Prostate gland (tissue), 2 donors: ENCODE measurements at regions not wholly inside any gene's neighbourhood (a gene's known extent, or its start where the extent isn't known, plus 50 kb on each side); places are given as distances from the start of the nearest gene placed in this dataset.

Experiments used
- DNase-seq: peaks from one replicate; pipeline ENCODE4 v3.0.0-alpha.2; 2019; ENCODE audit warnings: low spot score
- H3K27ac ChIP-seq, 2 donors: fragments of 200-600 bp; sonication (generic); 2 replicates each; pipeline ENCODE4 v1.5.1; 2017 to 2019
- H3K27me3 ChIP-seq: fragments of 200-600 bp; sonication (generic); replicated peaks from 2 replicates; pipeline ENCODE4 v1.5.1; 2019; ENCODE audit not compliant: insufficient read depth
- H3K36me3 ChIP-seq, 2 donors: fragments of 200-600 bp; sonication (generic); 1 replicate in 1 of 2; 2 replicates in 1 of 2; pipeline versions ENCODE4 v1.5.1 to v1.8.1; 2017 to 2019
- H3K4me1 ChIP-seq: fragments of 200-600 bp; sonication (generic); replicated peaks from 2 replicates; pipeline ENCODE4 v1.5.1; 2019
- H3K4me3 ChIP-seq, 2 donors: fragments of 200-600 bp; sonication (generic); 2 replicates each; pipeline ENCODE4 v1.5.1; 2017 to 2019
- H3K9me3 ChIP-seq: fragments of 200-600 bp; sonication (generic); 2 replicates; pipeline ENCODE4 v1.5.1; 2017
- CTCF ChIP-seq, 4 experiments: fragments of 200-600 bp in 2 of 4; fragments of 450-650 bp in 2 of 4; sonication (generic) in 2 of 4; IDR thresholded peaks; 1 replicate in 3 of 4; 2 replicates in 1 of 4; pipeline ENCODE4 v1.5.1; 2016 to 2019; ENCODE audit warnings: antibody characterized with exemption in 4 of 4, mild to moderate bottlenecking in 2 of 4, moderate library complexity in 2 of 4
- POLR2A ChIP-seq: fragments of 450-650 bp; IDR thresholded peaks from one replicate; pipeline ENCODE4 v1.6.1; 2016; ENCODE audit warnings: antibody characterized with exemption, mild to moderate bottlenecking
- POLR2AphosphoS5 ChIP-seq: sonication (generic); formaldehyde crosslinking; IDR thresholded peaks from one replicate; pipeline ENCODE4 v1.6.1; 2017; ENCODE audit warnings: antibody characterized with exemption
- WGBS: methylation state at CpG from one replicate; pipeline ENCODE4 v1.1.5; 2018; 5-methylcytosine and 5-hydroxymethylcytosine counted together
- intact Hi-C: fragments of 100-400 bp; cut with DNase I; formaldehyde crosslinking; loops from one replicate; pipeline ENCODE4 v1.14.2; 2022

GRCh38 chr5:96052374-96052773 is 90.7 kb upstream of the ELL2 start:
- Histone ChIP-seq H3K4me1 (no peaks in the 10 kb centered on the region), H3K4me3 (no peak overlapping the region), H3K36me3 (no peaks in the 10 kb centered on the region), H3K9me3 (no peaks in the 10 kb centered on the region), H3K27me3 (no peaks in the 10 kb centered on the region), H3K27ac (no peak overlapping the region)
- WGBS, result 97% methylated on average over 1 of the region's 1 CpG
- intact Hi-C loops, result no loop called here
- no peak for DNase-seq
- TF ChIP-seq POLR2A, result no peak

GRCh38 chr5:96051401-96051830 is 89.8 kb upstream of the ELL2 start:
- 19% methylated on average over 4 of the region's 4 CpGs for WGBS
- H3K4me3 ChIP-seq, result no peak overlapping the region
- H3K27me3 ChIP-seq, result no peaks in the 10 kb centered on the region
- TF ChIP-seq POLR2A (no peak), POLR2AphosphoS5 (peak; percentile 21)
- intact Hi-C loops, result no loop called here
- H3K36me3 ChIP-seq, result no peaks in the 10 kb centered on the region
- no peaks in the 10 kb centered on the region for H3K4me1 ChIP-seq
- no peaks in the 10 kb centered on the region for H3K9me3 ChIP-seq
- H3K27ac ChIP-seq, result no peak overlapping the region
- DNase-seq, result peak; percentile 51

- H3K27me3 ChIP-seq, result no peaks in the 10 kb centered on the region
- no peak for TF ChIP-seq POLR2A
- TF ChIP-seq POLR2AphosphoS5, result no peak
- no peak for TF ChIP-seq CTCF (IDR thresholded peaks at IDR 0.05)
- DNase-seq, result no peak
- no peaks in the 10 kb centered on the region for H3K9me3 ChIP-seq
- no peak overlapping the region for H3K4me3 ChIP-seq
- intact Hi-C loops, result no loop called here
- H3K27ac ChIP-seq, result no peak overlapping the region
- H3K36me3 ChIP-seq, result no peaks in the 10 kb centered on the region
- no peaks in the 10 kb centered on the region for H3K4me1 ChIP-seq
- 72% methylated on average over 7 of the region's 7 CpGs for WGBS
Measured at GRCh38 chr5:96050273-96050880, 88.7 kb upstream of the ELL2 start.

GRCh38 chr5:96049398-96050272 is 88.0 kb upstream of the ELL2 start:
- H3K27me3 ChIP-seq, result no peaks in the 10 kb centered on the region
- no peaks in the 10 kb centered on the region for H3K36me3 ChIP-seq
- intact Hi-C loops, result no loop called here
- TF ChIP-seq POLR2A (no peak), POLR2AphosphoS5 (no peak), CTCF (IDR thresholded peaks at IDR 0.05) (no peak)
- no peak overlapping the region for H3K27ac ChIP-seq
- DNase-seq, result no peak
- no peaks in the 10 kb centered on the region for H3K4me1 ChIP-seq
- H3K4me3 ChIP-seq, result no peak overlapping the region
- WGBS, result 58% methylated on average over 3 of the region's 3 CpGs
- H3K9me3 ChIP-seq, result no peaks in the 10 kb centered on the region

GRCh38 chr5:96048763-96049162 is 87.1 kb upstream of the ELL2 start:
- no peak for TF ChIP-seq POLR2A
- no peak for TF ChIP-seq CTCF (IDR thresholded peaks at IDR 0.05)
- no peak for TF ChIP-seq POLR2AphosphoS5
- intact Hi-C loops, result no loop called here
- no peak overlapping the region for H3K27ac ChIP-seq
- no peaks in the 10 kb centered on the region for H3K4me1 ChIP-seq
- H3K9me3 ChIP-seq, result no peaks in the 10 kb centered on the region
- no peaks in the 10 kb centered on the region for H3K27me3 ChIP-seq
- H3K4me3 ChIP-seq, result no peak overlapping the region
- no peak for DNase-seq
- 75% methylated on average over 6 of the region's 6 CpGs for WGBS
- H3K36me3 ChIP-seq, result no peaks in the 10 kb centered on the region

- no peaks in the 10 kb centered on the region for H3K27me3 ChIP-seq
- no peak overlapping the region for H3K4me3 ChIP-seq
- intact Hi-C loops, result no loop called here
- no peak overlapping the region for H3K27ac ChIP-seq
- 81% methylated on average over 5 of the region's 5 CpGs for WGBS
- no peak for DNase-seq
- no peak for TF ChIP-seq CTCF (IDR thresholded peaks at IDR 0.05)
- TF ChIP-seq POLR2A, result no peak
- TF ChIP-seq POLR2AphosphoS5, result no peak
- no peaks in the 10 kb centered on the region for H3K36me3 ChIP-seq
- no peaks in the 10 kb centered on the region for H3K4me1 ChIP-seq
- no peaks in the 10 kb centered on the region for H3K9me3 ChIP-seq
Measured at GRCh38 chr5:96045888-96046287, 84.2 kb upstream of the ELL2 start.
